Head of caudate nucleus (tissue), 42 donors: ENCODE measurements at regions not wholly inside any gene's neighbourhood (a gene's known extent, or its start where the extent isn't known, plus 50 kb on each side); places are given as distances from the start of the nearest gene placed in this dataset.
"Not testable (repeated sequence)": the region's sequence is repeated elsewhere in the genome, so short reads cannot be mapped to it uniquely, and the experiment has no call there.

ENCODE experiments used
- DNase-seq, 42 donors: peaks; one replicate each; pipeline versions ENCODE4 v3.0.0 to v3.0.0-alpha.2; 2020 to 2021; ENCODE audit warnings: mixed read lengths in 7 of 42
- intact Hi-C: fragments of 100-400 bp; cut with DNase I; formaldehyde crosslinking; loops from one replicate; pipeline ENCODE4 v1.15.0; 2022

GRCh38 chr13:112144616-112145550 is 77.9 kb downstream of the SOX1 start:
- intact Hi-C loops, result no loop called here
- peak in 2 of 42 donors; percentile 4 to 39 for DNase-seq

GRCh38 chr13:112145551-112146360 is 78.8 kb downstream of the SOX1 start:
- peak in 3 of 42 donors; percentile 10 to 45 (median 15) for DNase-seq

GRCh38 chr13:112150352-112150751 is 83.4 kb downstream of the SOX1 start:
- intact Hi-C loops, result no loop called here
- peak in 1 of 42 donors; percentile 6 for DNase-seq

More at GRCh38 chr13:112145551-112146360, 78.8 kb downstream of the SOX1 start:
- intact Hi-C loops, result no loop called here

GRCh38 chr13:112152846-112153245 is 85.9 kb downstream of the SOX1 start:
- intact Hi-C loops, result no loop called here

GRCh38 chr13:112153364-112153763 is 86.4 kb downstream of the SOX1 start:
- intact Hi-C loops, result no loop called here
- DNase-seq, result no peak

More at GRCh38 chr13:112152846-112153245, 85.9 kb downstream of the SOX1 start:
- peak in 2 of 42 donors; percentile 24 to 25 for DNase-seq

- DNase-seq, result no peak
- intact Hi-C loops, result no loop called here
Observed at GRCh38 chr13:112153846-112154245, 86.9 kb downstream of the SOX1 start.

GRCh38 chr13:112154301-112155060 is 87.5 kb downstream of the SOX1 start:
- intact Hi-C loops, result no loop called here
- peak in 2 of 42 donors; percentile 9 to 23 for DNase-seq

- intact Hi-C loops, result no loop called here
- DNase-seq, result peak in 1 of 42 donors; percentile 0
Observed at GRCh38 chr13:112158961-112159360, 92.0 kb downstream of the SOX1 start.

- intact Hi-C loops, result no loop called here
- DNase-seq, result peak in 2 of 42 donors; percentile 13 to 35
Observed at GRCh38 chr13:112159575-112160547, 92.9 kb downstream of the SOX1 start.

GRCh38 chr13:112160558-112160957 is 93.6 kb downstream of the SOX1 start:
- DNase-seq, result peak in 3 of 42 donors; percentile 12 to 27 (median 18)
- intact Hi-C loops, result no loop called here

- intact Hi-C loops, result no loop called here
- peak in 33 of 42 donors; percentile 8 to 79 (median 37) for DNase-seq
Observed at GRCh38 chr13:112161521-112162301, 94.8 kb downstream of the SOX1 start.

GRCh38 chr13:112163691-112164660 is 97.0 kb downstream of the SOX1 start:
- DNase-seq, result peak in 2 of 42 donors; percentile 4 to 15
- intact Hi-C loops, result not testable (repeated sequence)

- intact Hi-C loops, result no loop called here
- no peak for DNase-seq
Observed at GRCh38 chr13:112165712-112166111, 98.8 kb downstream of the SOX1 start.

- intact Hi-C loops, result no loop called here
- DNase-seq, result peak in 2 of 42 donors; percentile 5 to 29
Observed at GRCh38 chr13:112168761-112169160, 101.8 kb downstream of the SOX1 start.

- intact Hi-C loops, result no loop called here
- peak in 4 of 42 donors; percentile 11 to 30 (median 16) for DNase-seq
Observed at GRCh38 chr13:112169941-112170822, 103.2 kb downstream of the SOX1 start.
